K562 (cell line): ENCODE measurements at regions not wholly inside any gene's neighbourhood (a gene's known extent, or its start where the extent isn't known, plus 50 kb on each side); places are given as distances from the start of the nearest gene placed in this dataset.

Experiments
- ARID1B ChIP-seq: fragments of 450-650 bp; IDR thresholded peaks from 2 replicates; pipeline ENCODE4 v1.6.1; 2016; ENCODE audit warnings: antibody characterized with exemption, mild to moderate bottlenecking, inconsistent platforms
- CEBPB ChIP-seq: fragments of 450-650 bp; IDR thresholded peaks from 2 replicates; pipeline ENCODE4 v1.6.1; 2016; ENCODE audit warnings: missing genetic modification characterization, missing compliant biosample characterization
- E2F5 ChIP-seq: sonication (generic); formaldehyde crosslinking; IDR thresholded peaks from 2 replicates; pipeline ENCODE4 v1.8.0; 2022; ENCODE audit warnings: mild to moderate bottlenecking, missing genetic modification reagents
- EP300 ChIP-seq: IDR thresholded peaks from 2 replicates; pipeline ENCODE4 v1.6.1; 2012; ENCODE audit warnings: low read length, improper control_type of control experiment
- MIER1 ChIP-seq: fragments of 450-650 bp; IDR thresholded peaks from 2 replicates; pipeline ENCODE4 v1.6.1; 2016; ENCODE audit warnings: antibody characterized with exemption, mild to moderate bottlenecking, low read depth
- REST ChIP-seq, 2 experiments: fragments of 450-650 bp; formaldehyde crosslinking in 1 of 2; IDR thresholded peaks; 2 replicates each; pipeline versions ENCODE4 v1.4.0 to v1.6.1; 2014 to 2020; ENCODE audit warnings: mild to moderate bottlenecking in 2 of 2, borderline replicate concordance in 1 of 2, low read depth in 1 of 2
- SPI1 ChIP-seq: IDR thresholded peaks from 2 replicates; pipeline ENCODE4 v1.6.1; 2011; ENCODE audit warnings: low read depth, low read length, control low read depth, borderline replicate concordance
- ZBTB40 ChIP-seq, 2 experiments: fragments of 450-650 bp in 1 of 2; sonication (generic) in 1 of 2; formaldehyde crosslinking in 1 of 2; IDR thresholded peaks; 2 replicates each; pipeline versions ENCODE4 v1.7.1 to v1.9.0; 2016 to 2022; ENCODE audit warnings: inconsistent platforms in 1 of 2, mild to moderate bottlenecking in 1 of 2, missing genetic modification reagents in 1 of 2

- TF ChIP-seq ZBTB40 (IDR thresholded peaks at IDR 0.05) (0 out of 2 replicates have a peak, but pooled peaks have one; percentile 15), ZBTB40 (CRISPR knock-in tag; IDR thresholded peaks at IDR 0.05) (no peak), ARID1B (peak; percentile 94), REST (IDR thresholded peaks at IDR 0.05; ENCODE audit: borderline replicate concordance) (peak; percentile 7; the same call in 1 of the 2 replicates), REST (CRISPR knock-in tag; IDR thresholded peaks at IDR 0.05; ENCODE audit: low read depth) (no peak), CEBPB (tag) (no peak), SPI1 (peak; percentile 85), MIER1 (no peak), E2F5 (no peak), EP300 (peak; percentile 92)
Measured at GRCh38 chr2:144596073-144596871, 76.4 kb upstream of the ZEB2 start (continued).
